HG03457 (cell line): ENCODE measurements at regions not wholly inside any gene's neighbourhood (a gene's known extent, or its start where the extent isn't known, plus 50 kb on each side); places are given as distances from the start of the nearest gene placed in this dataset.

Source experiments
- ATAC-seq: cut with Tn5 transposase; IDR thresholded peaks from one replicate; pipeline ENCODE4 v1.9.1; 2021; ENCODE audit warnings: moderate number of reproducible peaks; ENCODE audit not compliant: unreplicated experiment

- no peak for ATAC-seq
These were observed 464.5 kb upstream of the CHST9 start for GRCh38 chr18:27649621-27650020.

GRCh38 chr18:27645929-27646328, 460.8 kb upstream of the CHST9 start:
- no peak for ATAC-seq

- no peak for ATAC-seq
These were observed 451.5 kb upstream of the CHST9 start for GRCh38 chr18:27636576-27637085.

- ATAC-seq, result no peak
These were observed 447.6 kb upstream of the CHST9 start for GRCh38 chr18:27632706-27633105.

- ATAC-seq, result no peak
These were observed 442.8 kb upstream of the CHST9 start for GRCh38 chr18:27627927-27628326.

GRCh38 chr18:27621236-27621890, 436.3 kb upstream of the CHST9 start:
- no peak for ATAC-seq

- no peak for ATAC-seq
These were observed 434.8 kb upstream of the CHST9 start for GRCh38 chr18:27619906-27620305.

GRCh38 chr18:27619090-27619772, 434.1 kb upstream of the CHST9 start:
- ATAC-seq, result no peak

GRCh38 chr18:27616324-27616723, 431.2 kb upstream of the CHST9 start:
- ATAC-seq, result no peak

GRCh38 chr18:27614951-27615844, 430.1 kb upstream of the CHST9 start:
- no peak for ATAC-seq

- ATAC-seq, result no peak
These were observed 424.1 kb upstream of the CHST9 start for GRCh38 chr18:27609221-27609620.

GRCh38 chr18:27608742-27609141, 423.6 kb upstream of the CHST9 start:
- ATAC-seq, result no peak

- ATAC-seq, result no peak
These were observed 423.1 kb upstream of the CHST9 start for GRCh38 chr18:27608174-27608573.

- ATAC-seq, result no peak
These were observed 421.6 kb upstream of the CHST9 start for GRCh38 chr18:27606741-27607140.

GRCh38 chr18:27605107-27605834, 420.2 kb upstream of the CHST9 start:
- ATAC-seq, result no peak

GRCh38 chr18:27604583-27604982, 419.5 kb upstream of the CHST9 start:
- ATAC-seq, result no peak

- ATAC-seq, result no peak
These were observed 417.0 kb upstream of the CHST9 start for GRCh38 chr18:27602092-27602491.

GRCh38 chr18:27600245-27600644, 415.1 kb upstream of the CHST9 start:
- ATAC-seq, result no peak

- ATAC-seq, result no peak
These were observed 414.2 kb upstream of the CHST9 start for GRCh38 chr18:27599202-27599829.

- no peak for ATAC-seq
These were observed 410.2 kb upstream of the CHST9 start for GRCh38 chr18:27595113-27595838.
